Activated naive CD8-positive, alpha-beta T cell (primary cell): ENCODE measurements at regions not wholly inside any gene's neighbourhood (a gene's known extent, or its start where the extent isn't known, plus 50 kb on each side); places are given as distances from the start of the nearest gene placed in this dataset.
A peak's percentile ranks its signal among the peaks of the same experiment; 100 is the strongest.
"Not testable (repeated sequence)": the region's sequence is repeated elsewhere in the genome, so short reads cannot be mapped to it uniquely, and the experiment has no call there.

Experiments used
- H3K27ac Mint-ChIP-seq: one replicate; pipeline ENCODE4 v1.8.0; 2021; ENCODE audit warnings: mixed read lengths
- H3K27me3 Mint-ChIP-seq: one replicate; pipeline ENCODE4 v1.8.0; 2021; ENCODE audit warnings: mixed read lengths
- H3K36me3 Mint-ChIP-seq: one replicate; pipeline ENCODE4 v1.8.0; 2021; ENCODE audit warnings: mixed read lengths
- H3K4me1 Mint-ChIP-seq: one replicate; pipeline ENCODE4 v1.8.0; 2021; ENCODE audit warnings: low read depth, mixed read lengths
- H3K4me3 Mint-ChIP-seq: one replicate; pipeline ENCODE4 v1.8.0; 2021; ENCODE audit warnings: mild to moderate bottlenecking, mixed read lengths
- H3K9me3 Mint-ChIP-seq: one replicate; pipeline ENCODE4 v1.8.0; 2021; ENCODE audit warnings: low read depth, mixed read lengths

GRCh38 chr2:111402450-111402849, 281.7 kb downstream of the BCL2L11 start:
- not testable (repeated sequence) for H3K9me3 Mint-ChIP-seq, H3K27me3 Mint-ChIP-seq, H3K4me3 Mint-ChIP-seq, H3K27ac Mint-ChIP-seq, H3K4me1 Mint-ChIP-seq, H3K36me3 Mint-ChIP-seq

GRCh38 chr2:111403287-111403686, 282.6 kb downstream of the BCL2L11 start:
- not testable (repeated sequence) for H3K27ac Mint-ChIP-seq, H3K27me3 Mint-ChIP-seq, H3K4me1 Mint-ChIP-seq, H3K9me3 Mint-ChIP-seq, H3K4me3 Mint-ChIP-seq, H3K36me3 Mint-ChIP-seq

GRCh38 chr2:111406616-111407015, 285.9 kb downstream of the BCL2L11 start:
- not testable (repeated sequence) for H3K9me3 Mint-ChIP-seq, H3K36me3 Mint-ChIP-seq, H3K4me3 Mint-ChIP-seq, H3K27me3 Mint-ChIP-seq, H3K27ac Mint-ChIP-seq, H3K4me1 Mint-ChIP-seq

GRCh38 chr2:111407632-111408194, 287.0 kb downstream of the BCL2L11 start:
- H3K27ac Mint-ChIP-seq, H3K4me3 Mint-ChIP-seq, H3K27me3 Mint-ChIP-seq, H3K4me1 Mint-ChIP-seq, H3K36me3 Mint-ChIP-seq, H3K9me3 Mint-ChIP-seq: not testable (repeated sequence)

GRCh38 chr2:111410868-111411406, 290.2 kb downstream of the BCL2L11 start:
- not testable (repeated sequence) for H3K27ac Mint-ChIP-seq, H3K36me3 Mint-ChIP-seq, H3K9me3 Mint-ChIP-seq, H3K4me1 Mint-ChIP-seq, H3K27me3 Mint-ChIP-seq, H3K4me3 Mint-ChIP-seq

GRCh38 chr2:111411867-111412681, 291.4 kb downstream of the BCL2L11 start:
- not testable (repeated sequence) for H3K4me3 Mint-ChIP-seq, H3K36me3 Mint-ChIP-seq, H3K27me3 Mint-ChIP-seq, H3K27ac Mint-ChIP-seq, H3K9me3 Mint-ChIP-seq, H3K4me1 Mint-ChIP-seq

GRCh38 chr2:111412841-111413650, 292.3 kb downstream of the BCL2L11 start:
- H3K27ac Mint-ChIP-seq, result peak overlapping the region; percentile 66
- H3K4me3 Mint-ChIP-seq, H3K9me3 Mint-ChIP-seq, H3K4me1 Mint-ChIP-seq, H3K36me3 Mint-ChIP-seq, H3K27me3 Mint-ChIP-seq: not testable (repeated sequence)

- H3K9me3 Mint-ChIP-seq, H3K27ac Mint-ChIP-seq, H3K27me3 Mint-ChIP-seq, H3K36me3 Mint-ChIP-seq, H3K4me3 Mint-ChIP-seq: not testable (repeated sequence)
- peaks cover 10% of the 10 kb centered on the region for H3K4me1 Mint-ChIP-seq
Measured at GRCh38 chr2:111413950-111414349, 293.2 kb downstream of the BCL2L11 start.

GRCh38 chr2:111415765-111416743, 295.3 kb downstream of the BCL2L11 start:
- H3K27me3 Mint-ChIP-seq, H3K4me3 Mint-ChIP-seq, H3K36me3 Mint-ChIP-seq, H3K9me3 Mint-ChIP-seq: not testable (repeated sequence)
- Mint-ChIP-seq H3K27ac (peak overlapping the region; percentile 31), H3K4me1 (peaks cover 13% of the 10 kb centered on the region)

- not testable (repeated sequence) for H3K27ac Mint-ChIP-seq, H3K4me3 Mint-ChIP-seq, H3K27me3 Mint-ChIP-seq, H3K36me3 Mint-ChIP-seq, H3K9me3 Mint-ChIP-seq
- H3K4me1 Mint-ChIP-seq, result peaks cover 13% of the 10 kb centered on the region
Measured at GRCh38 chr2:111417026-111417425, 296.3 kb downstream of the BCL2L11 start.

GRCh38 chr2:111418091-111418875, 297.6 kb downstream of the BCL2L11 start:
- H3K27ac Mint-ChIP-seq, H3K9me3 Mint-ChIP-seq, H3K36me3 Mint-ChIP-seq: not testable (repeated sequence)

GRCh38 chr2:111420074-111420473, 299.4 kb downstream of the BCL2L11 start:
- H3K36me3 Mint-ChIP-seq, H3K9me3 Mint-ChIP-seq, H3K27me3 Mint-ChIP-seq: not testable (repeated sequence)
- H3K27ac Mint-ChIP-seq, result peak overlapping the region; percentile 77
- peak overlapping the region; percentile 73 for H3K4me3 Mint-ChIP-seq
- H3K4me1 Mint-ChIP-seq, result peaks cover 16% of the 10 kb centered on the region

More at GRCh38 chr2:111418091-111418875, 297.6 kb downstream of the BCL2L11 start:
- H3K4me3 Mint-ChIP-seq, H3K27me3 Mint-ChIP-seq: not testable (repeated sequence)
- H3K4me1 Mint-ChIP-seq, result peaks cover 16% of the 10 kb centered on the region

- not testable (repeated sequence) for H3K36me3 Mint-ChIP-seq, H3K9me3 Mint-ChIP-seq, H3K27me3 Mint-ChIP-seq
- Mint-ChIP-seq H3K4me3 (peak overlapping the region; percentile 32), H3K27ac (peak overlapping the region; percentile 79), H3K4me1 (peaks cover 22% of the 10 kb centered on the region)
Measured at GRCh38 chr2:111420835-111421234, 300.1 kb downstream of the BCL2L11 start.

- H3K27me3 Mint-ChIP-seq, H3K36me3 Mint-ChIP-seq, H3K9me3 Mint-ChIP-seq: not testable (repeated sequence)
- H3K4me3 Mint-ChIP-seq, result peak overlapping the region; percentile 59
- peaks cover 26% of the 10 kb centered on the region for H3K4me1 Mint-ChIP-seq
- peak overlapping the region; percentile 86 for H3K27ac Mint-ChIP-seq
Measured at GRCh38 chr2:111421949-111422348, 301.2 kb downstream of the BCL2L11 start.
